Smooth muscle cell of the brain vasculature (primary cell): ENCODE measurements at regions not wholly inside any gene's neighbourhood (a gene's known extent, or its start where the extent isn't known, plus 50 kb on each side); places are given as distances from the start of the nearest gene placed in this dataset.

Experiments
- DNase-seq: peaks from one replicate; pipeline ENCODE4 v3.0.0-alpha.2; 2012; ENCODE audit warnings: low read depth, low spot score

DNA sequence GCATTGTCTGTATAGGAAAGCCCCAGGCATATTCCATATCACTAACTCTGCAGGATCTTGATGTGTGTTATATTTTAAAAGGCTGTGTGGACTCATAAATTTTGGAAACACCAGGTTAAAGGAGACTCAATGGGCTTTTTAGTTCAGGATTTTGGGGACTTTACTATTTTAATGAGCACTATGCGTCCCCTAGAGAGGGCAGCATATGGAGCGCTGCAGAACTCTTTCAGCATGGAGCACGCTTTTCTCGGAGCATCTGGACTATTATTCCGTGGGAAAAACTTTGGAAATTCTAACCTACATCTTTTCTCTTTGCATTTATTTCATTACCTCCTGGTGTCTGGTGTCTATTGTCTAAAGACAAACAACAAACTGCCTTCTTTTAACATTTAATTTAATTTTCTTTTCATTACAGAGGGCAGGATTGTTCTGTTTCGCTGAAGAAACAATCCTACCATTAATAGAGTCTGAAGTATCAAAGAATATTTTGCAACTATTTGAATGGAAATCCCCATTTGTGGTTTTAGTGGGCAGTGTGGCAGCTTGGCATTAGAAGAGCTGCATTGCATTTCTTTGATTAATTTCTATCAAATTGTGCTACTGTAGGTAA lies 399.9 kb upstream of the HSF2 start:
- no peak for DNase-seq

DNA sequence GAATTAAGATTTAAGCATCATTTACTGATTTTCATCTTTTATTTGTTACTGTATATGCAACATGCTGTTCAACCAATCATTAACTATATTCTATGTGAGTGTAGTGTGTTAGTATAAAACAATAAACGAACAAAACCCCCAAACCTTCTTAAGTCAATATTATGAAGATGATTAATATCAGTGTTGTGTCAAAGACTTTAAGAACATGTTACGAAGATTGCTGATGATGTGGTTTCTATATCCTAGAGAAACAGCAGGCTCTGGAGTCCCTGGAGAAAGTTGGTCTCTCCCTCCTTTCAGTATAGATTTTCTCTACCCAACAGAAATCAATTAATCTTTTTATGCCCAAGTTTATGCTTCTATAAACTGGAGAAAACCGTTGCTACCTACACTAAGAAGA lies 393.8 kb upstream of the HSF2 start:
- DNase-seq: no peak

DNA sequence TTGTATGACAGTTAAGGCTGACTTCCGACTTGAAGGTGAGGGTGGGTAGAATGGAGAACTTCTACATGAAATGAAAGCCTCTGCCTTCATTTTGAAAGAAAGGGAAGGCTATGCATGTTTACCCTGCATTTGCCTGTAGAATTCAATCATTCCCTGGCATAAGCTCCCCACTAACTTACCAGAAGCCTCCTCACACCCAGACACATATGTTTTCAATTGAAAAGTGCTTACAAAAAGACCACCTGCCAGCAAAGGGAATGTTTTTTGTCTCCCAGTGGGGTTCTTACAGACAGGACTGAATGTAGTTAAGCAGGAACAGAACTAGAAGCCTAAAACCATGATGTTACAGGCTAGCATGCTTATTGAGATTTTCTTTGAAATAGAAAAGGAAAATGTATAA lies 392.1 kb upstream of the HSF2 start:
- DNase-seq: peak; percentile 89

DNA sequence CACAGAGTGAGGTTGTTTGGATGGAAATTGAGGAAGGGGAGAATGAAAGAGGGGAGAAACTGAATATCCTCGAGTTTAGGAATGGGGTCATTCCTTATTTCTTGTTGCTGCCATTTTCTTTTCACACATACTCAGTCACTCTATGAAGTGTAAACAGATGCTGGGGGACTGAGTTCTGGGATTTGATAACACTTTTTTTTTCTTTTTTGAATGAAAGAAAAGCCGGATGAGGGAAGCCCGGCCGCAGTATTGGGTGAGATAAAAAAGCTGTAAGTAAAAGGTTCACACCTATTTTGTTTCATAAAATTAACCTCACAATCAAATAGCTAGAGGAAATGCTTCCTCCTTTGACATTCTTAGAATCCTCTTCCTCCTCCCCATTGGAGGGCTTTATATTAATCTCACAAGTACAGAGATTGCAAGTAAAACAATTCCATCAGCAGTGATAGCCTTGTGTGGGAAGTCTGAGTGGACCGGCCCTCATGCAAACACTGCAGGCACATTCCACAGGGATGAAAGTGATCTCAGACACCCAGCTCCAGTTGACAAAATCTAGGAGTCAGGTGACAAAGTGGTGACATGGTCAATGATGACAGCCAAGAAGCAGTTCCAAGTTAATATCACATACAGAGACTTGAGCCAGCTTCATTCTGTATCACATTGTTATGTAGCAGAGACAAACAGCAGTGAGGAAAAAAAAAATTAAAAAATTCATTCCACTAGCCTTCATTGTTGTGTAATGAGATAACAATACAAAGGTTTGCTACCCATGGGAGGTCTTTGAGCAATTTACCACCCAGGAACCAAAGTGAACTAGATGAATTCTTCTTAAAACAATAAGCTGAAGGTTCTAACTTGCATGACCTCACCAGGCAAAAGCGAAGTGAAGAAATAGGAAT lies 391.1 kb upstream of the HSF2 start:
- peak; percentile 62 for DNase-seq

DNA sequence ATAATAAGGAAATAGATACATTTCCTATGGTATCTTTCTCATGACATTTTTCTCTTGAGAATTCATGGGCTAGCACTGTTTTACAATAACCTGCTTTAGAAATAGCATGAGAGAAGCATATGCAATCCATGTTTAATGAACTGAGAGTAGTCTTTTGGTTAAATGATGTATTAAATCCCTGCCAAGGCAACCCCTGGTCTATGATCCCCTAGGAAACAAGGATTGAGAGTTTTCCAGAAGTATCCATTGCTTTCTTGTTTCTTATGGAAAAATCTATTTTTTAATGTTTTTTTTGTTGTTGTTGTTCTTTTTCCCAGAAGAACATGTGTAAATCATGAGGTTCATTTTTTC lies 390.5 kb upstream of the HSF2 start:
- no peak for DNase-seq

DNA sequence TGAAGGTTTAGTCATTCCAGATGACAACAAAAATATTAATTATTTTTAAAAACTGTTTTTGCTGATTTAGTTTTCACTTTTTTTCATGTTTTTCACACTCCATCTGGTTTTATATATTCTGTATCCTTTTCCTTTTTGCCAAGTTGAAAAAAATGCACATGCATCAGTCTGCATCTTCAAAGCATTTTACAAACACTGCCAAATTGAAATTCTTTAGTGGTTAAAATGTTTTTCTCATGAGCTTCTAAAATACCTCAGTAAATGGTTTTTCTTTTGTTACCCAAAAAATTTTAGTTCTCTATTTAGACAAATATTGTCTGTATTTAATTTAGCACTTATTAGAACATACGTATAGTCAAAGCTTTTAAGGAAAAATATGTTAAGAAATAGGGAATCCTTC lies 386.9 kb upstream of the HSF2 start:
- DNase-seq: no peak

DNA sequence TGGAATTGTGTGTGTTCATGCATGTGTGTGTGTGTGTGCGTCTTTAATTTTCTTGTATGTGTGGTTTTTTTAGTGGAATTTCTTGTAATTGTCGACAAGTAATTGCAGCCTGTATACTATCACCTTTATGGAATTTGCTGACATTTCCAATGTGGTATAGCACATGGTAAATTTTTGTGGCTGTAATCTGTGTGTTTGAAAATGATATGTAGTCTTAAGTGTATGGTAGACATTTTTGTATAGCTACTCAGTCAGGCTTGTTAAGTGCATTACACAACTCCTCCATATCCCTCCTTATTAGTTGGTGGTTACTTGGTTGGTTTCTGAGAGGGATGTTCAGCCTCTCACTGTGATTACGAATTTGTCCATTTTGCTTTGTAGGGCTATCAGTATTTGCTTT lies 384.5 kb upstream of the HSF2 start:
- DNase-seq: no peak

DNA sequence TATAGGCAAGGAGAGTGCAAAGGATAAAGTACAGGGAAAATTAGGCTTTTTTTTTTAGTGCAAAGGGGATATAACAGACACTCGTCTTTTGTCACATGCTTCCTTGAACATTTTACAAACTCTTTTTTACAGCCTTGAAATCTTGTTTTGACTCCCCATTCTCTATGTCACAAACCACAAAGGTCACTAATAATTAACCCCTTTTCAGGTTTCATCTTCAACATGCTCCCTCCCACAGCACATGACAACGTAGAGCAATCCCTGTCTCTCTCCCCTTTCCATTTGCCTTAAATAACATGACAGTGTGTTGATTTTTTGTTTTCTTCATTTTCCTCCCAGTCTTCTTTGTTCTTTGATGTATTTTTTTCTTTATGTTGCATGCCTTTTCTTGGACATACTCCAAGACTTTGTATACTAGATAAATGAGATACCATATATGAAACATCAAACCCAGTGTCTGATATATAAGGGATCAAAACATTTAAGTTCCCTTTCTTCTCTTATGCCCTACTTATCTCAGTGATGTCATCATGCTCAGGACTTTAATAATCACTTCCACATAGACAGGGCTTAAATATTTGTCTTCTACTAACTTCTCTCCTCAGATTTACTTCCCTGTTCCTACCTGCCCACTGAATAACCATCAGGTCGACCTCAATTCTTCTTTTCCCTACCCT lies 378.7 kb upstream of the HSF2 start:
- no peak for DNase-seq

DNA sequence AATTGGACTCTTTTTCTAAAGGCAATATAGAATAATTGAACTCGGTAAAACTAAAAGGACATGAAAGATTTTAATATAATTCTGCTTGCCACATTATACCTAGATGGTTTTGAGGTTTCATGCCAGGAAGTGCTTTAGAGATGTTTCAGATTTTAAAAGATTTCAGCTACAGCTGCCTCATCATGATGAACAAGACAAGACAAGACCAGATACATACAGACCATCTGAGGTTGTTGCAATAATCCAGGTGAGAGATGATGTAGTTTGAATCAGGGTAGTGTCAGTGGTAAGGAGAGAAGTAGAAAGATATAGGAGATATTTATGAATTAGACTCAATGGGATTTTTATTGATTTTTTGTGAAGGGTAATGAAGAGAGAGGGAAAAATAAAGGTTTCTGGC lies 374.3 kb upstream of the HSF2 start:
- DNase-seq: no peak

DNA sequence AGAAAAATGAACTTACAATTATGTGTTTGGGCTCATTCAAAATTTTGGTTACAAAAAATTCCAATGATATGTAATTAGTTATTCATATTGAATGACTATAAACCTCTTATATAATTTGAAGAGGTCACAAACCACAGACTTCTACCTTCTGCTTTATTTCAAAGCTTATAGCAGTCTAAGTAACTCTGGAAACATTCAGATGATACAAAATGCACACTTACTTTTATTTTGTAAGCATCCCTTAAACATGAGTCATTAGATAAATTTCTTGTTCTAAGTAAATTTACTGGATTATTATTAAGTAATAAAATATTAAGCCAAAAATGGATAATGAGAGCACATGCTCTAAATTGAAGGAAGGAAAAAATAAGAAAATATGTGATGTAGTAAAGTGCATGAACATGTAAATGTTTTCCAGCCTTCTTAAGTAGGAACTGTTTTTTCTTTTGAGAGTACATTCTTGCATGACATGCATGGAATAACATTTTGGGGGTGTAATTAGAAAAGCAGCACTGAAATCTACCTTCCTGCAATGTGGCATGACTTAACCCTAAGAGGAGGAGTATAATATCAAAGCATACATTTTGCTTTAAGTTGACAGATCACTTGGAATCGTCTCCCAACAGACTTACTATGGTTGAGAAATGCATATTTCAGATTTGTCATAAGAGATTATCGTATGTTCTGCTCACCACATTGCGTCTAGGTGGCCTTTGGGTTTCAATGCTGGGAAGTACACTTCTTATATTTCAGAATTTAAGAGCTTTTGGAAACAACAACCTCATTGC lies 372.7 kb upstream of the HSF2 start:
- no peak for DNase-seq

DNA sequence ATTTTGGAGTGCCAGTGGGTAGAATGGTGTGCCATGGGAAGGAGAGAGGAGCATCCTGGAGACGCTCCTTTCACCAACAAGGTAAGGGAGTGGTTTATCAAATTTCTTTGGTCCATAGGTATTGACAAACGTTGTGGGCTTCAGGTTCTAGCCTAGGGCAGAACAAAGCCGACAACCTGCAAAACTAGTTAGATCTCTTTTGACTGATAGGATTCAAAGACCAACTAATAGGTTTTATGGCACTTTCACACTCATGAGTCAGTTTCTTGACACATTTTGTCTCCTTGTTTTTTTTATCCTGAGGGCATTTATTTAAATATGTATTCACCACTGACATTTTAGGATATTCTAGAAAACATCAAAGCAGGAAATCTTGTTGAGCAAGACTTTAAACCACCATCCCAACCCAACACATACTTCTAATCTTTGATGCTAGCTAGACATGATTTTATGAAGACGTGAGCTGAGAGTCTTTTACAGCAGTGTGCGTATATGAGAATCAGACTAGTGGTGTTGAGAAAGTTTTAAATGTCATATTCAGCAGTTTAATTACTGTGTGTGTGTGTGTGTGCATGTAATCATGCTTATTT lies 370.4 kb upstream of the HSF2 start:
- no peak for DNase-seq

DNA sequence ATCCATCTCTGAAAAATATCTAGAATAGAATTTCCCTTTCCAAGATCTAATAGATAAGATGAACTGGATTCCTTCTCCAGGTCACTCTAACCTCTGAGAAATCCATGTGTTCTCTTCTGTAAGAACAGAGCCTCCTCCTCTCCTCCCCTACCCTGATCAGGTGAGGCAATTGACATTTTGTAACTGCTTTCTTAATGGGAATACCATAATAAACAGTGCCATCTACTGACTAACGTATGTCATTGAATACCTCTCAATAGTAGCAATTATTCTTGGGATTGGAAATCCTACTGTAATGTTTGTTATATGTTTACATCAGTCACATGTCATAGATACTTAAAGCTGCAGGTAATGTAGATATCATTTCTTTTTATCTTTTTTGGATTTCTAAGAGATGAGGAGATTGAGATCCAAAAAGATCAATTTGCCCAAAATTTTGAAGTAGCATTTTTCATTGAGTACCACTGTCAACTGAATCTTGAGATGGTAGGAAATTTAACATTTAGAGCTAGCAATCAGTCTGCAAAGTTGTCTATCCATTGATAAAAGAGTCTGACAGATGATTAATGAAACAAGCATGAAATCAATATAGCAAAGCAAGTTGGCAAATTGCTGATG lies 365.8 kb upstream of the HSF2 start:
- peak; percentile 54 for DNase-seq

DNA sequence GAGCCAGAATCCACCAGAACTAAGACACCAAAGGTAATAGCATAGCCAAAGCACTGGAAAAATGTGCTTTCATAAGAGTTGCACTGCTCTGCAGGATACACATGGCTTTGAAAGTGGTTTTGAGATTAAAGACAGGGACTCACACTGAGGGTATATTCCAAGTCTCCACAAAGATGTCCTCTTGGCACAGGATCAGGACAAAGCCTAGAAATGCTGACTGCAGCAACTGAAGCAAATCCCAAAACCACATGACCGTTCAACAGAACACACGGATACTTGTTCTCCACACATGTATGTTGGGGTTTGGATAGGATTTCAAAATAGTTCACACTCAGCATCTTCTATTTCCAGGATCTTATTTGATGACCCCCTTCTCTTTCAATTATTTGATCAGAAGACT lies 364.3 kb upstream of the HSF2 start:
- DNase-seq: no peak

DNA sequence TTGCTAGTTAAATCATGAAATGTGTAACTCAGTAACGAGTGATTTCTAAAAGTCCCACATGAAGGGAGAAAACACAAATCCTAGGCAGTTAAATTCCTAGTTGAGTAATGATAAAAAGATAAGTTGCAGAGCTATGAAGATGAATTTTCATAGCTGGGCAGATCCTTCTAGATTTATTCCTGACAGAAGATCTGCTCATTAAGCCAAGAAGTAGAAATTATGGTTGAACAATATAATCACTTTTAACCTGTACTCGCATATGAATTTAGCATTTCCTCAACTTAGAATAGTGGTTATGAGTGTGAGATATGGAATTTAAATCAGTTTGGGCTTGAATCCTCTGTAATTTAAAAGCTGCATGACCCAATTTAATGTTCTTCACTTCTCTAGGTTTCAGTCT lies 359.2 kb upstream of the HSF2 start:
- DNase-seq: no peak

DNA sequence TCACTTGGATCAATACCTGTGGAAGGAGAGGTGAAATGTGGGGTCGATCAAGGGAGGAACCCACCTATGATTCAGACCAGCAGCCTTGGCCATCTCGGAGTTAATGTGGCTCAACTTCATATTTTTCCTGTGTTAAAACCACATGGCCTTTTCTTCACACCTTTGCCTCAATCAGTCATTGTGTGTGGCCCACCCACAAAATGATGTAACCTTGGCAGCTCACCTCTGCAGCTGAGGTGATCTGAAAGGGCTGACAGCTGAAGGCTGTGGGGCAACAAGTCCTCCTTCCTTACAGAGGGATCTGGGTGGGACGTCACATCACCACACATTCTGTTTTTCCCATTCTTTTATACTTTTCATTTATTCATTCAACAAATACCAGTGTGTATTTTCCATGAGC lies 357.1 kb upstream of the HSF2 start:
- no peak for DNase-seq

DNA sequence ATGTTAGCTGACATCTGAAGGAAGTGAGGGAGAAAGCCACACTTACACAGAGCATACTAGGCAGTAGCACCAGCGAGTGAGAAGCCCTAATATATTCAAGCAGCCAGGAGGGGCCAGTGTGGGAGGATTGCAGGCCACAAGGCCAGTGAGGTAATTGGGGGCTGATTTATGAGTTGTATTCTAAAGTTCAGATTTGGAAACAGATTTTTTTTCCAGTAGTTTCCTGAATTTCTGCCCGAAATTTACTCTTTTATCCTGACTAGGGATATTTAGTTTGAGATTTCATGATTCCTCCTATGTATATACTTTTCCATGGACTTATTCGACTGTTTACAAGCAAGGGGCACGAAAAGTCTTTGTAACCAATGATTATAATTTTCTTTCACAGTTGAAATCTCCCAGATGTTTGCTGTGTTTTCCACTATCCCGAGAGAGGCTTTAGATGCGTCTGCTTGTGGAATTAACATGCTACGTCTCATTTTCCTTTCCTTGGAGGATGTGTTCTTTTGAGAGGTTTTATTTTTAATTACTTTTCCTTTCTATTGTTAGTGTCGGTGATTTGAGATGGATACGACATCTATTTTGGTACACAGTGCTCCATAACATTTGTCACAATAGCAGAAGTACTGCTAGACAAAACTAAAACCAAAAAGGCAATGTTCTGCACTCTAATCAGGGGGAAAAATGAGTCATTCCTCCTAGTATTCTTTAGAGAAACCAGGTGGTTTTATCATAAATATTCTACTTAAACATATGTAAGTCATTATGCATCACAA lies 356.3 kb upstream of the HSF2 start:
- no peak for DNase-seq

DNA sequence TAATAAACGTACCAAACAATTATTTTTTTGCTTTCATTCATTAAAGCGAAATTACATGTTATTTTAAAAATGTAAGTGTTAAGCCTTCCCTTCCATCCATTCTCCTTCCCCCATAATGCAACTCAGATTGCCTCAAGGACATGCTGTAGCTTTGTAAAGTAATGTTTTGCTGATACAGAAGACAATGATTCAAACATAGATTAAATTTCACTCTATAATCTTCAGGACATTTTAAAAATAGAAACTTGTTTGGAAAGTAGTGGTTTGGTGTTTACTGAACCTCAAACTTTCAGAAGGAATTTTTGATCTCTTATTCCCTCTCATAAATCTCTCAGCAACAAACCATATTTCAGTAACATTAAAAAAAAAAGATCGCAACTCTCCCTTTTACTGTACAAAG lies 350.9 kb upstream of the HSF2 start:
- no peak for DNase-seq

DNA sequence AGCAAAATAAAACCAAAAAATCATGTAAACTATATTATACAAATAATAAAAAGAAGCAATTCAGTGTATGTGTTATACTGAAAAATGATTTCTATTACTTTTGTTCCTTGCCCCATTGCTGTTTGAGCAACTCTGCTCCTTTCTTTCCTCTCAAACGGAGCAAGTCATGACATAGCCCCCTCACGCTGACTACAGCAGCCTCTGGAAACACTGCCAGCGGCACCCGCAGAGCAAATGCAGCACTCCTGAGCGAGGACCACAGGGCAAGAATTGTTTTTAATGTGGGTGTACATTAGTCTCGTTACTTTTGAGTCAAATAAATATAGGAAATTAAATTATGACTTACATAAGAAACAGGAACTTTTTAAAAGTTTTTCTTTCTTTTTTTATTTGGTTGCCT lies 350.1 kb upstream of the HSF2 start:
- DNase-seq: no peak

DNA sequence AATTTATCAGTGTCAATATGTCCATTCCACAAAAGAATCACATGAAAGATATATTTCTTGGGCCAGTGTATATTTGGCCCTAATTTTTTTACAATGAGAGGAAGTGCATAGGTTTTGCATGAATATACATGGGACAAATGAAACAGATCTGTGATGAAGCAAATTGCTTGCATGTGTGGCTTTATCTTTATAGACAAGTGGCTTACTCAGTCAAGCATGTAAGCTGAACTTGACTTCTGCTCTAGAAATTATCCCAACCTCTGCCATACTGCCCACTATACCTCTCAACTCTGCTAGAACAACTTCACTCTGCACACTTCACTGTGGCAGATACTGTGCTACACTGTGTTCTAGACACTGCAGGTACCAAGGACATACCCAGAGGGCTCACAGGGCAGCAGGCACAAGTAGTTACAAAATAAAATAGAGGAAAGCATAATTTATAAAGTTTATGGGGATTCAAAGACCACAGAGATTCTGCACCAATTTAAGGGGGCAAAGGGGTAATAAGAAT lies 349.2 kb upstream of the HSF2 start:
- no peak for DNase-seq

DNA sequence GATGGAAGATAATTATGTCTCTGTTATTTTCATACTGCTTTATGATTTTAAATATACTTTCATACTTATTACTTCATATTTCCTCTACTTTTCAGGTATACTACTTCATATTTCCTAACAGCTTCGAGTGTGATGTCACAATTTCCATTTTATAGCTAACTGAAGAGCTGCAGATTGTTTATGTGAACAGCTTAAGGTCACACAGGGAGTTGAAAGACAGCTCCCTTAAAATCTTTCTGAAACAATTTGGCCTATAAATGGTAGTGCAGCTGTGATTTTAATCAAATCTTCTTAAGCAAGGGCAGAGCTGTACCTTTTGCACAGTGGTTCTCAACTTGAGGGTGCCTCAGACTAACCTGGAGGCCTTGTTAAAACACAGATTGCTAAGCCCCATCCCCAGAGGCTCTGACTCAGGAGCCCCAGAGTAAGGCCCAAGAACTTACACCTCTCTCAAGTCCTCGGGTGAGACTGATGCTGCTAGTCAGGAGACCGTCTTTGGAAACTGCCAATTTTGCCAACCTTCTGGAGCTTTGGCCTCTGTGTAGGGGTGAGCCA lies 347.0 kb upstream of the HSF2 start:
- no peak for DNase-seq
